A549 (cell line): ENCODE measurements at regions not wholly inside any gene's neighbourhood (a gene's known extent, or its start where the extent isn't known, plus 50 kb on each side); places are given as distances from the start of the nearest gene placed in this dataset.

Experiments used
- ATAC-seq, 2 experiments: fragments of 200-7000 bp in 1 of 2; fragments of >200 bp in 1 of 2; cut with Nextera tagmentation in 1 of 2; cut with Tn5 transposase in 1 of 2; 3 replicates each; pipeline versions ENCODE4 v1.8.0 to v1.9.1; 2018 to 2020; ENCODE audit warnings: mild to moderate bottlenecking in 1 of 2, moderate library complexity in 1 of 2
- CTCF ChIA-PET: fragments of 300-600 bp; sonication (Branson Sonifier 250); formaldehyde crosslinking; extraction: SDS; loops from one replicate; lab custom pipeline; 2021; ENCODE audit warnings: antibody characterized with exemption, inconsistent platforms; lab: Yijun Ruan, JAX
- POLR2A ChIA-PET: fragments of 350-600 bp; formaldehyde crosslinking; extraction: SDS; loops from one replicate; lab custom pipeline; 2021; ENCODE audit warnings: antibody characterized with exemption, inconsistent platforms; lab: Yijun Ruan, JAX
- DNase-seq, 2 experiments: peaks; one replicate each; pipeline versions ENCODE4 v3.0.0 to v3.0.0-alpha.2; 2011 to 2016; ENCODE audit warnings: low read depth in 1 of 2, low spot score in 1 of 2
- FAIRE-seq: peaks from 2 replicates; lab custom pipeline; 2011; peaks lifted over from hg19 to GRCh38; lab: Jason Lieb, UNC
- H3K27ac ChIP-seq, 2 experiments: fragments of >200 bp; sonication (Bioruptor Twin); formaldehyde crosslinking; 3 replicates each; pipeline ENCODE4 v1.5.1; 2016 to 2017
- H3K4me1 ChIP-seq: fragments of >200 bp; sonication (Bioruptor Twin); formaldehyde crosslinking; 3 replicates; pipeline ENCODE4 v1.6.1; 2016
- H3K4me2 ChIP-seq: fragments of >200 bp; sonication (Bioruptor Twin); formaldehyde crosslinking; 3 replicates; pipeline ENCODE4 v1.6.1; 2016
- H3K4me3 ChIP-seq: fragments of >200 bp; sonication (Bioruptor Twin); formaldehyde crosslinking; 3 replicates; pipeline ENCODE4 v1.5.1; 2016
- H3K9me3 ChIP-seq: fragments of >200 bp; sonication (Bioruptor Twin); formaldehyde crosslinking; 3 replicates; pipeline ENCODE4 v1.6.1; 2016
- CBX8 ChIP-seq: fragments of 200-600 bp; sonication (generic); IDR thresholded peaks from 2 replicates; pipeline ENCODE4 v1.6.1; 2016
- CEBPB ChIP-seq, 2 experiments: fragments of >200 bp in 1 of 2; sonication (Bioruptor Twin) in 1 of 2; formaldehyde crosslinking in 1 of 2; IDR thresholded peaks; 2 replicates each; pipeline ENCODE4 v1.6.1; 2012 to 2016
- CHD2 ChIP-seq: fragments of 150-350 bp; IDR thresholded peaks from 2 replicates; pipeline ENCODE4 v1.6.1; 2014; ENCODE audit warnings: low read length; ENCODE audit not compliant: partially characterized antibody
- CHD4 ChIP-seq: fragments of 200-600 bp; sonication (generic); IDR thresholded peaks from 2 replicates; pipeline ENCODE4 v1.6.1; 2016; ENCODE audit warnings: antibody characterized with exemption, mild to moderate bottlenecking, borderline replicate concordance
- EHF ChIP-seq: fragments of 250-450 bp; sonication (Bioruptor Pico); IDR thresholded peaks from 2 replicates; pipeline ENCODE4 v1.5.0; 2020; ENCODE audit warnings: mild to moderate bottlenecking
- EHMT2 ChIP-seq: fragments of 200-600 bp; sonication (generic); IDR thresholded peaks from 2 replicates; pipeline ENCODE4 v1.6.1; 2016; ENCODE audit warnings: antibody characterized with exemption, low read depth, mild to moderate bottlenecking, moderate library complexity
- EP300 ChIP-seq, 2 experiments: fragments of >200 bp; sonication (Bioruptor Twin); formaldehyde crosslinking; IDR thresholded peaks; 2 replicates in 1 of 2; 3 replicates in 1 of 2; pipeline ENCODE4 v1.6.1; 2016 to 2017
- ESRRA ChIP-seq: fragments of 150-350 bp; IDR thresholded peaks from 2 replicates; pipeline ENCODE4 v1.6.1; 2014; ENCODE audit warnings: mild to moderate bottlenecking, low read length, borderline replicate concordance
- FOSB ChIP-seq: fragments of 250-450 bp; sonication (Bioruptor Pico); IDR thresholded peaks from 2 replicates; pipeline ENCODE4 v1.5.0; 2020; ENCODE audit warnings: mild to moderate bottlenecking, moderate library complexity
- FOSL2 ChIP-seq, 2 experiments: fragments of 450-650 bp in 1 of 2; fragments of >200 bp in 1 of 2; sonication (Bioruptor Twin) in 1 of 2; formaldehyde crosslinking; IDR thresholded peaks; 2 replicates each; pipeline versions ENCODE4 v1.5.0 to v1.6.1; 2016 to 2020; ENCODE audit warnings: mild to moderate bottlenecking in 1 of 2, moderate library complexity in 1 of 2
- FOXS1 ChIP-seq: fragments of 250-450 bp; sonication (Bioruptor Pico); IDR thresholded peaks from 2 replicates; pipeline ENCODE4 v1.5.0; 2020; ENCODE audit warnings: mild to moderate bottlenecking, moderate library complexity
- HDAC2 ChIP-seq: fragments of 200-600 bp; sonication (generic); IDR thresholded peaks from 2 replicates; pipeline ENCODE4 v1.6.1; 2016
- HEYL ChIP-seq: fragments of 250-450 bp; sonication (Bioruptor Pico); IDR thresholded peaks from 2 replicates; pipeline ENCODE4 v1.8.0; 2021; ENCODE audit warnings: mild to moderate bottlenecking, moderate library complexity
- JUN ChIP-seq, 2 experiments: fragments of >200 bp; sonication (Bioruptor Twin); formaldehyde crosslinking; IDR thresholded peaks; 2 replicates in 1 of 2; 3 replicates in 1 of 2; pipeline ENCODE4 v1.6.1; 2016 to 2017
- JUNB ChIP-seq: fragments of >200 bp; sonication (Bioruptor Twin); formaldehyde crosslinking; IDR thresholded peaks from 2 replicates; pipeline ENCODE4 v1.6.1; 2016
- KDM5A ChIP-seq: fragments of 200-600 bp; sonication (generic); IDR thresholded peaks from 2 replicates; pipeline ENCODE4 v1.6.1; 2016; ENCODE audit warnings: antibody characterized with exemption, mild to moderate bottlenecking
- MAFK ChIP-seq: fragments of 450-650 bp; IDR thresholded peaks from 2 replicates; pipeline ENCODE4 v1.6.1; 2014; ENCODE audit not compliant: partially characterized antibody
- NR3C1 ChIP-seq: fragments of >200 bp; sonication (Bioruptor Twin); formaldehyde crosslinking; IDR thresholded peaks from 3 replicates; pipeline ENCODE4 v1.6.1; 2017
- PHF8 ChIP-seq: fragments of 200-600 bp; sonication (generic); IDR thresholded peaks from 2 replicates; pipeline ENCODE4 v1.6.1; 2016; ENCODE audit warnings: low read depth, mild to moderate bottlenecking, antibody characterized with exemption, moderate library complexity, borderline replicate concordance
- POLR2A ChIP-seq: IDR thresholded peaks from 2 replicates; pipeline ENCODE4 v1.6.1; 2012; ENCODE audit warnings: mild to moderate bottlenecking, low read length
- RNF2 ChIP-seq: fragments of 200-600 bp; sonication (generic); IDR thresholded peaks from 2 replicates; pipeline ENCODE4 v1.6.1; 2016; ENCODE audit warnings: low read depth, mild to moderate bottlenecking, antibody characterized with exemption, moderate library complexity, borderline replicate concordance
- SMC3 ChIP-seq: fragments of >200 bp; sonication (Bioruptor Twin); formaldehyde crosslinking; IDR thresholded peaks from 3 replicates; pipeline ENCODE4 v1.6.1; 2018; ENCODE audit warnings: inconsistent platforms
- ZC3H11A ChIP-seq: fragments of 450-650 bp; IDR thresholded peaks from 2 replicates; pipeline ENCODE4 v1.6.1; 2014; ENCODE audit warnings: antibody characterized with exemption, mild to moderate bottlenecking
- ZFP36 ChIP-seq: fragments of 450-650 bp; IDR thresholded peaks from 2 replicates; pipeline ENCODE4 v1.6.1; 2014; ENCODE audit warnings: borderline replicate concordance; ENCODE audit not compliant: partially characterized antibody
- WGBS: methylation state at CpG from one replicate; pipeline ENCODE4 v1.1.6; 2017; ENCODE audit errors: missing lambda C conversion rate; 5-methylcytosine and 5-hydroxymethylcytosine counted together
- TF ChIP-seq, protein P1 (sequence below): IDR thresholded peaks from 2 replicates; pipeline ENCODE4 v1.6.1; 2012; ENCODE audit warnings: low read depth, borderline replicate concordance
- TF ChIP-seq, protein P2 (sequence below): fragments of >200 bp; sonication (Bioruptor Twin); formaldehyde crosslinking; IDR thresholded peaks from 3 replicates; pipeline ENCODE4 v1.6.1; 2016
- TF ChIP-seq, protein P3 (sequence below): fragments of 200-600 bp; sonication (generic); IDR thresholded peaks from 2 replicates; pipeline ENCODE4 v1.6.1; 2016; ENCODE audit warnings: antibody characterized with exemption, mild to moderate bottlenecking, moderate library complexity

DNA sequence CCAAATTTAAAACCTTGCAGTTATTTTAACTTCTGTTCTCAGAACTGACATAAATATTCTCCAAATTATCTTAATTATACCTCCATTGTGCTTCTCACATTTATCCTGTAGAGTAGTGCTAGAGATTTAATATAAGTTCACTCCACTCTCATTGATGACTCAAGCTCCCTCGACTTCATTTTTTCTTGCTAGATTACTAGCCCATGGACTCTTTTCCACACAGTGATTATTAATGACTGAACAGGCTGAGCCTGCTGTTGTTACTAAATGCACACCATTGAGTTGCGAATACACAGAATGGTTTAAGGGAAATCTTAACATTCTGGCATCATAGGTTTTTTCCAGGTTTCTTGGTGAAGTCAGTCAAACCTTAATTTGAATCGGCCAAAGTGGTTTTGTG lies 179.5 kb upstream of the AKR1E2 start:
- no peak for FAIRE-seq

DNA sequence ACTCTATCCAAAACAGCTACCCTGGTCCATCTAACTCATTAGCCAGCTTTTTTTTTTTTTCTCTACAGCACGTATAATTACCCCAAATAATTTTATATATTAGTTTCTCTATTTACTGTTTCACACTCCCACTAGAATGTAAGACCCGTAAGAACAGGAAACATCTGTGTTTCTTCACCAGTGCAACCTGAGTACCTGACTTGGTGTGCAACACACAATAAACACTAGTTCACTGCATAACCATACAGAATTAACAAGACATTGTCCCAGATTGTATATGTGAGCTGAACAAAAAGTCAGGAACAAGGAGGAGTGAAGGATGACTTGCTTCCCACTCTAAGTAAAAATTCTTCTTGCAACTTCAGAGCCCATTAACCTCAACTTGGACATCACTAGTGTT lies 180.2 kb upstream of the AKR1E2 start:
- Histone ChIP-seq H3K9me3 (no peaks in the 10 kb centered on the region), H3K4me2 (no peak overlapping the region), H3K27ac (no peak overlapping the region), H3K4me1 (peaks cover 10% of the 10 kb centered on the region; the same call in 1 of the 3 replicates), H3K4me3 (no peak overlapping the region)
- CTCF ChIA-PET: no interaction called here
- TF ChIP-seq, protein P1, sequence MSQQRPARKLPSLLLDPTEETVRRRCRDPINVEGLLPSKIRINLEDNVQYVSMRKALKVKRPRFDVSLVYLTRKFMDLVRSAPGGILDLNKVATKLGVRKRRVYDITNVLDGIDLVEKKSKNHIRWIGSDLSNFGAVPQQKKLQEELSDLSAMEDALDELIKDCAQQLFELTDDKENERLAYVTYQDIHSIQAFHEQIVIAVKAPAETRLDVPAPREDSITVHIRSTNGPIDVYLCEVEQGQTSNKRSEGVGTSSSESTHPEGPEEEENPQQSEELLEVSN: no peak
- TF ChIP-seq CHD2 (no peak), KDM5A (no peak), JUNB (no peak), POLR2A (no peak), EHF (no peak)
- DNase-seq (no peak), ATAC-seq (no peak), FAIRE-seq (peak; percentile 61)
- WGBS: 51% methylated on average over 2 of the region's 2 CpGs
- POLR2A ChIA-PET: no interaction called here

More for the DNA sequence above, 179.5 kb upstream of the AKR1E2 start:
- no peak overlapping the region for H3K4me2 ChIP-seq
- peaks cover 11% of the 10 kb centered on the region; the same call in 1 of the 3 replicates for H3K4me1 ChIP-seq
- CTCF ChIA-PET: interaction anchor here (0.8 to 1.0 kb wide), 2 partner anchors 18 to 1407 kb away, joined by 3 to 4 read pairs; no protein-coding TSS in a partner anchor
- H3K9me3 ChIP-seq: no peaks in the 10 kb centered on the region
- POLR2A ChIA-PET: no interaction called here
- ATAC-seq: no peak
- 57% methylated on average over 3 of the region's 3 CpGs for WGBS
- no peak for TF ChIP-seq JUN (IDR thresholded peaks at IDR 0.05)
- no peak for TF ChIP-seq NR3C1
- TF ChIP-seq, protein P2, sequence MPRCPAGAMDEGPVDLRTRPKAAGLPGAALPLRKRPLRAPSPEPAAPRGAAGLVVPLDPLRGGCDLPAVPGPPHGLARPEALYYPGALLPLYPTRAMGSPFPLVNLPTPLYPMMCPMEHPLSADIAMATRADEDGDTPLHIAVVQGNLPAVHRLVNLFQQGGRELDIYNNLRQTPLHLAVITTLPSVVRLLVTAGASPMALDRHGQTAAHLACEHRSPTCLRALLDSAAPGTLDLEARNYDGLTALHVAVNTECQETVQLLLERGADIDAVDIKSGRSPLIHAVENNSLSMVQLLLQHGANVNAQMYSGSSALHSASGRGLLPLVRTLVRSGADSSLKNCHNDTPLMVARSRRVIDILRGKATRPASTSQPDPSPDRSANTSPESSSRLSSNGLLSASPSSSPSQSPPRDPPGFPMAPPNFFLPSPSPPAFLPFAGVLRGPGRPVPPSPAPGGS: no peak
- no peak for TF ChIP-seq MAFK
- TF ChIP-seq HEYL: no peak
- no peak for TF ChIP-seq HDAC2
- TF ChIP-seq, all 56 proteins: peak for 0
- DNase-seq: no peak
- Histone ChIP-seq H3K4me3 (no peak overlapping the region), H3K27ac (no peak overlapping the region)

DNA sequence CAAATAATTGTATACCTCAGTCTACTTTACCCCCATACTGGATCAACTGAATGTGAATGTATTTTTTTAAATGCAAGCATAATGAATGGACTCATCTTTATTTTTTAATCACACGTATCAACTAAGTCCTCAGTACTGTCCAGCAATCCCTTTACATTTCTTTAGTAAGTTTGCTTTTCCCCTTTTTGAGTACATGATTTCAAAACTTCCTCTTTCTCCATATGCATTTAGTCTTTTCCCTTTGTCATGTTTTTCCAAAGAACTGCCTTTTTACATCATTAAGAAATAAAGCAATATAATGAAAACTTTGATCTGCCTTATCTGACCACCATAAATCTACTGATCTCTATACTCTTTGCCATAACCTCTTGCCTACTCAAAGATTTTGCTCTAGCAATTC lies 182.5 kb upstream of the AKR1E2 start:
- no peak overlapping the region for H3K4me2 ChIP-seq
- ATAC-seq (no peak), DNase-seq (no peak), FAIRE-seq (no peak)
- no peak overlapping the region for H3K27ac ChIP-seq
- H3K9me3 ChIP-seq: no peaks in the 10 kb centered on the region
- H3K4me3 ChIP-seq: no peak overlapping the region
- whole genome bisulfite sequencing: 86% methylated on average over 1 of the region's 1 CpG
- CTCF ChIA-PET: no interaction called here
- POLR2A ChIA-PET: no interaction called here
- H3K4me1 ChIP-seq: no peaks in the 10 kb centered on the region
- TF ChIP-seq ZC3H11A (no peak), FOSL2 (IDR thresholded peaks at IDR 0.05) (no peak), FOSL2 (CRISPR knock-in tag; IDR thresholded peaks at IDR 0.05) (no peak), EHMT2 (no peak), HDAC2 (no peak), RNF2 (no peak), PHF8 (no peak), JUN (IDR thresholded peaks at IDR 0.05) (no peak), FOXS1 (no peak), EP300 (IDR thresholded peaks at IDR 0.05) (no peak), SMC3 (no peak), JUNB (no peak)

DNA sequence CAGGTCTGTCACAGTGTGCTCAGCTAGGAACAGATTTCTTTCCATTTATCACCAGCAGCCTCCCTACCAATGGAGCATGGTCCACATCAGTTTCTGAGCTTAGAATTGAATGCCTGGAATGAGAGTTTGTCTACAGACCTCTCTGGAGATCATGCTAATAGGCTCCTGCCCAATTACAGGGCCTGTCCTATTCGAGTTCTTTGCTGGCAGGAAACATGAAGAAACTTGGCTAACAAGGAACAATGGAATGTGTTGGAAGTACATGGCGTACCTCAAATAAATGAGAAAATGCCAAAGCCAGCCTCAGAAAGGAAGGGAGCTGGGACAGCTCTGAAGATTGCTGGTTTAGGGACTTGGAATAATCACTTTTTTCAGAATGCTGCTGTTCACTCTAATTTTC lies 186.0 kb upstream of the AKR1E2 start:
- no peaks in the 10 kb centered on the region for H3K4me1 ChIP-seq
- ATAC-seq: no peak
- POLR2A ChIA-PET: no interaction called here
- CTCF ChIA-PET: interaction anchor here (0.8 kb wide), 1 partner anchor 17 kb away, joined by 3 read pairs; no protein-coding TSS in a partner anchor
- no peak overlapping the region for H3K4me3 ChIP-seq
- H3K4me2 ChIP-seq: no peak overlapping the region
- no peak overlapping the region for H3K27ac ChIP-seq
- 49% methylated on average over 2 of the region's 2 CpGs for WGBS
- H3K9me3 ChIP-seq: no peaks in the 10 kb centered on the region
- no peak for FAIRE-seq
- no peak for DNase-seq
- TF ChIP-seq ZFP36: no peak
- TF ChIP-seq ESRRA: no peak
- TF ChIP-seq CHD4: no peak
- TF ChIP-seq CEBPB (IDR thresholded peaks at IDR 0.05): no peak
- TF ChIP-seq FOSB (CRISPR knock-in tag): no peak
- no peak for TF ChIP-seq FOSL2 (IDR thresholded peaks at IDR 0.05)
- no peak for TF ChIP-seq FOSL2 (CRISPR knock-in tag; IDR thresholded peaks at IDR 0.05)
- no peak for TF ChIP-seq MAFK
- TF ChIP-seq, protein P1: no peak
- TF ChIP-seq CBX8: no peak
- TF ChIP-seq, protein P3, sequence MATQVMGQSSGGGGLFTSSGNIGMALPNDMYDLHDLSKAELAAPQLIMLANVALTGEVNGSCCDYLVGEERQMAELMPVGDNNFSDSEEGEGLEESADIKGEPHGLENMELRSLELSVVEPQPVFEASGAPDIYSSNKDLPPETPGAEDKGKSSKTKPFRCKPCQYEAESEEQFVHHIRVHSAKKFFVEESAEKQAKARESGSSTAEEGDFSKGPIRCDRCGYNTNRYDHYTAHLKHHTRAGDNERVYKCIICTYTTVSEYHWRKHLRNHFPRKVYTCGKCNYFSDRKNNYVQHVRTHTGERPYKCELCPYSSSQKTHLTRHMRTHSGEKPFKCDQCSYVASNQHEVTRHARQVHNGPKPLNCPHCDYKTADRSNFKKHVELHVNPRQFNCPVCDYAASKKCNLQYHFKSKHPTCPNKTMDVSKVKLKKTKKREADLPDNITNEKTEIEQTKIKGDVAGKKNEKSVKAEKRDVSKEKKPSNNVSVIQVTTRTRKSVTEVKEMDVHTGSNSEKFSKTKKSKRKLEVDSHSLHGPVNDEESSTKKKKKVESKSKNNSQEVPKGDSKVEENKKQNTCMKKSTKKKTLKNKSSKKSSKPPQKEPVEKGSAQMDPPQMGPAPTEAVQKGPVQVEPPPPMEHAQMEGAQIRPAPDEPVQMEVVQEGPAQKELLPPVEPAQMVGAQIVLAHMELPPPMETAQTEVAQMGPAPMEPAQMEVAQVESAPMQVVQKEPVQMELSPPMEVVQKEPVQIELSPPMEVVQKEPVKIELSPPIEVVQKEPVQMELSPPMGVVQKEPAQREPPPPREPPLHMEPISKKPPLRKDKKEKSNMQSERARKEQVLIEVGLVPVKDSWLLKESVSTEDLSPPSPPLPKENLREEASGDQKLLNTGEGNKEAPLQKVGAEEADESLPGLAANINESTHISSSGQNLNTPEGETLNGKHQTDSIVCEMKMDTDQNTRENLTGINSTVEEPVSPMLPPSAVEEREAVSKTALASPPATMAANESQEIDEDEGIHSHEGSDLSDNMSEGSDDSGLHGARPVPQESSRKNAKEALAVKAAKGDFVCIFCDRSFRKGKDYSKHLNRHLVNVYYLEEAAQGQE: no peak
- no peak for TF ChIP-seq EHMT2
- TF ChIP-seq EHF: no peak
